ENCODE measurements at regions not wholly inside any gene's neighbourhood (a gene's known extent, or its start where the extent isn't known, plus 50 kb on each side); places are given as distances from the start of the nearest gene placed in this dataset.

DNA sequence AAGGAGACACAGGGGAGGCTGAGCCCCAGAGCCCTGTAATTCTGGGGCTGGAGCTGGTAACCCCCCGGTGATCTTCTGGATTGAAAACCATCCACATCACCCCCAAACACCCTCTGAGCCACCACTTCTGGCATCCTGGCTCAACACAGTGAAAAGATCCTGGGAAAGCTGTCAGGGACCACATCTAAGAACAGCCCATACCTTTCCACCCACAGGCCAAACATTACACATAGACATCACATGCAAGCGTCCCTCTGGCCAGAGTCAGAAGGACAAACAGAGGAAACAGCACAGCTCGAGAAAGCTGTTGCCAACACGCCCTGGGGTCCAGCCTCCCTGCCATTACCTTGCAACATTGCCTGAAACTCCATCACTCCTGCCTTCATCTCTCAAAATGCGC lies 469.5 kb downstream of the SOX6 start:
- TF ChIP-seq, protein P1, sequence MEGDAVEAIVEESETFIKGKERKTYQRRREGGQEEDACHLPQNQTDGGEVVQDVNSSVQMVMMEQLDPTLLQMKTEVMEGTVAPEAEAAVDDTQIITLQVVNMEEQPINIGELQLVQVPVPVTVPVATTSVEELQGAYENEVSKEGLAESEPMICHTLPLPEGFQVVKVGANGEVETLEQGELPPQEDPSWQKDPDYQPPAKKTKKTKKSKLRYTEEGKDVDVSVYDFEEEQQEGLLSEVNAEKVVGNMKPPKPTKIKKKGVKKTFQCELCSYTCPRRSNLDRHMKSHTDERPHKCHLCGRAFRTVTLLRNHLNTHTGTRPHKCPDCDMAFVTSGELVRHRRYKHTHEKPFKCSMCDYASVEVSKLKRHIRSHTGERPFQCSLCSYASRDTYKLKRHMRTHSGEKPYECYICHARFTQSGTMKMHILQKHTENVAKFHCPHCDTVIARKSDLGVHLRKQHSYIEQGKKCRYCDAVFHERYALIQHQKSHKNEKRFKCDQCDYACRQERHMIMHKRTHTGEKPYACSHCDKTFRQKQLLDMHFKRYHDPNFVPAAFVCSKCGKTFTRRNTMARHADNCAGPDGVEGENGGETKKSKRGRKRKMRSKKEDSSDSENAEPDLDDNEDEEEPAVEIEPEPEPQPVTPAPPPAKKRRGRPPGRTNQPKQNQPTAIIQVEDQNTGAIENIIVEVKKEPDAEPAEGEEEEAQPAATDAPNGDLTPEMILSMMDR (conservative IDR thresholded peaks at IDR 0.05; ENCODE audit: low read depth in 2 of 2), result no peak
- TF ChIP-seq, protein P2, sequence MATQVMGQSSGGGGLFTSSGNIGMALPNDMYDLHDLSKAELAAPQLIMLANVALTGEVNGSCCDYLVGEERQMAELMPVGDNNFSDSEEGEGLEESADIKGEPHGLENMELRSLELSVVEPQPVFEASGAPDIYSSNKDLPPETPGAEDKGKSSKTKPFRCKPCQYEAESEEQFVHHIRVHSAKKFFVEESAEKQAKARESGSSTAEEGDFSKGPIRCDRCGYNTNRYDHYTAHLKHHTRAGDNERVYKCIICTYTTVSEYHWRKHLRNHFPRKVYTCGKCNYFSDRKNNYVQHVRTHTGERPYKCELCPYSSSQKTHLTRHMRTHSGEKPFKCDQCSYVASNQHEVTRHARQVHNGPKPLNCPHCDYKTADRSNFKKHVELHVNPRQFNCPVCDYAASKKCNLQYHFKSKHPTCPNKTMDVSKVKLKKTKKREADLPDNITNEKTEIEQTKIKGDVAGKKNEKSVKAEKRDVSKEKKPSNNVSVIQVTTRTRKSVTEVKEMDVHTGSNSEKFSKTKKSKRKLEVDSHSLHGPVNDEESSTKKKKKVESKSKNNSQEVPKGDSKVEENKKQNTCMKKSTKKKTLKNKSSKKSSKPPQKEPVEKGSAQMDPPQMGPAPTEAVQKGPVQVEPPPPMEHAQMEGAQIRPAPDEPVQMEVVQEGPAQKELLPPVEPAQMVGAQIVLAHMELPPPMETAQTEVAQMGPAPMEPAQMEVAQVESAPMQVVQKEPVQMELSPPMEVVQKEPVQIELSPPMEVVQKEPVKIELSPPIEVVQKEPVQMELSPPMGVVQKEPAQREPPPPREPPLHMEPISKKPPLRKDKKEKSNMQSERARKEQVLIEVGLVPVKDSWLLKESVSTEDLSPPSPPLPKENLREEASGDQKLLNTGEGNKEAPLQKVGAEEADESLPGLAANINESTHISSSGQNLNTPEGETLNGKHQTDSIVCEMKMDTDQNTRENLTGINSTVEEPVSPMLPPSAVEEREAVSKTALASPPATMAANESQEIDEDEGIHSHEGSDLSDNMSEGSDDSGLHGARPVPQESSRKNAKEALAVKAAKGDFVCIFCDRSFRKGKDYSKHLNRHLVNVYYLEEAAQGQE (IDR thresholded peaks at IDR 0.05; ENCODE audit: unreplicated experiment), result no peak
- no peak for TF ChIP-seq EZH2 (IDR thresholded peaks at IDR 0.05; ENCODE audit: low read depth, unreplicated experiment)
- no peak for TF ChIP-seq EZH2phosphoT487 (IDR thresholded peaks at IDR 0.05; ENCODE audit: unreplicated experiment)
- no peak for TF ChIP-seq ZNF331 (CRISPR knock-in tag; IDR thresholded peaks at IDR 0.05; ENCODE audit: low read depth)
- TF ChIP-seq JUNB (IDR thresholded peaks at IDR 0.05; ENCODE audit: unreplicated experiment), result no peak
- no peak for TF ChIP-seq POLR2AphosphoS5 (IDR thresholded peaks at IDR 0.05; ENCODE audit: low read depth)
- TF ChIP-seq STAT1 (IDR thresholded peaks at IDR 0.05; ENCODE audit: unreplicated experiment), result no peak
- TF ChIP-seq, protein P3, sequence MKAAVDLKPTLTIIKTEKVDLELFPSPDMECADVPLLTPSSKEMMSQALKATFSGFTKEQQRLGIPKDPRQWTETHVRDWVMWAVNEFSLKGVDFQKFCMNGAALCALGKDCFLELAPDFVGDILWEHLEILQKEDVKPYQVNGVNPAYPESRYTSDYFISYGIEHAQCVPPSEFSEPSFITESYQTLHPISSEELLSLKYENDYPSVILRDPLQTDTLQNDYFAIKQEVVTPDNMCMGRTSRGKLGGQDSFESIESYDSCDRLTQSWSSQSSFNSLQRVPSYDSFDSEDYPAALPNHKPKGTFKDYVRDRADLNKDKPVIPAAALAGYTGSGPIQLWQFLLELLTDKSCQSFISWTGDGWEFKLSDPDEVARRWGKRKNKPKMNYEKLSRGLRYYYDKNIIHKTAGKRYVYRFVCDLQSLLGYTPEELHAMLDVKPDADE (IDR thresholded peaks at IDR 0.05), result no peak
